LNCaP clone FGC (cell line): ENCODE measurements at regions not wholly inside any gene's neighbourhood (a gene's known extent, or its start where the extent isn't known, plus 50 kb on each side); places are given as distances from the start of the nearest gene placed in this dataset.
A peak's percentile ranks its signal among the peaks of the same experiment; 100 is the strongest.

Experiments used
- DNase-seq: peaks from one replicate; pipeline ENCODE4 v3.0.0-alpha.2; 2011; ENCODE audit warnings: low read depth
- H3K4me3 ChIP-seq: 2 replicates; pipeline ENCODE4 v1.5.1; 2011; ENCODE audit warnings: mild to moderate bottlenecking, low read depth, low read length, control low read depth
- CTCF ChIP-seq: IDR thresholded peaks from 2 replicates; pipeline ENCODE4 v1.5.1; 2012; ENCODE audit warnings: mild to moderate bottlenecking; ENCODE audit not compliant: control insufficient read depth, insufficient read depth; ENCODE audit errors: extremely low read depth

DNA sequence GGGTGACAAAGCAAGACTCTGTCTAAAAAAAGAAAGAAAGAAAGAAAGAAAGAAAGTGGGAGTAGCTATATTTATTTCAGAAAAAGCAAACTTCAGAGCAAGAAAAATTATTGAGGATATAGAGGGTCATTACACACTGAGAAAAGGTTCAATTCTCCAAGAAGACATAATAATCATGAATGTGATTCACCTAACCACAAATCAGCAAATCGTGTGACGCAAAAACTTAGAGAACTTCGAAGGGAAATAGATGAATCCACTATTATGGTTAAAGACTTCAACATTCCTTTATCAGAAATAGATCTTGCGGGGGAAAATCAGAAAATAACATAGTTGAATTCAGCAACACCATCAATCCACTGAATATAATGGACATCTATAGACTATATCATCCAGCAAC, 219.3 kb upstream of the LDB2 start:
- no peak for DNase-seq
- TF ChIP-seq CTCF: no peak
- H3K4me3 ChIP-seq: no peak overlapping the region

- no peak for TF ChIP-seq CTCF
- H3K4me3 ChIP-seq: no peak overlapping the region
- DNase-seq: no peak
Measured at GRCh38 chr4:17115583-17115982, 217.1 kb upstream of the LDB2 start.

GRCh38 chr4:17112292-17112659, 213.8 kb upstream of the LDB2 start:
- TF ChIP-seq CTCF: peak; percentile 52
- DNase-seq: no peak
- H3K4me3 ChIP-seq: no peak overlapping the region

- no peak overlapping the region for H3K4me3 ChIP-seq
- no peak for TF ChIP-seq CTCF
- no peak for DNase-seq
Measured at GRCh38 chr4:17109126-17109525, 210.7 kb upstream of the LDB2 start.

GRCh38 chr4:17103231-17103630, 204.8 kb upstream of the LDB2 start:
- no peak for TF ChIP-seq CTCF
- DNase-seq: no peak
- H3K4me3 ChIP-seq: no peak overlapping the region

DNA sequence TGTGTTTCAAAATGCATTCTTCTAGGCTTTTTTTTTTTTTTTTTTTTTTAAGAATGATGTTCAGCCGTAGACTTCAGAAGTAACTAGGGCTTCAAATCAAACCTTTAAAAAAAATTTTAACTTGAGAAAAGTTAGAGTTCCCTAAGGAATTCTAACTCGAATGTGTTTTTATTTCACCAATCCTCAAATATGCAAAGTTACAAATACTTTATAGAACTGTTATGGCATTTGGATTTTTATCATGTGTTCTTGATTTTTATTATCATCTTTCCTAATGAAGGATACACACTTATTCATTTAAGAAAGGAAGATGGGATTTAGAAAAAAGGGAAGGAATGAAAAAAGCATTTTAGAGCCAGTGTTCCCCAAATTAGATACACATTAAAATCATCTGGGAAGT, 200.6 kb upstream of the LDB2 start:
- TF ChIP-seq CTCF: no peak
- no peak for DNase-seq
- no peak overlapping the region for H3K4me3 ChIP-seq

- no peak for DNase-seq
Measured at GRCh38 chr4:17098401-17098800, 200.0 kb upstream of the LDB2 start.

More at GRCh38 chr4:17098401-17098800, 200.0 kb upstream of the LDB2 start:
- TF ChIP-seq CTCF: no peak
- H3K4me3 ChIP-seq: no peak overlapping the region
